Keratinocyte (primary cell): ENCODE measurements at regions not wholly inside any gene's neighbourhood (a gene's known extent, or its start where the extent isn't known, plus 50 kb on each side); places are given as distances from the start of the nearest gene placed in this dataset.

Source experiments
- DNase-seq: peaks from one replicate; pipeline ENCODE4 v3.0.0-alpha.2; 2011; ENCODE audit warnings: low read depth, missing footprints, low spot score
- FAIRE-seq: peaks from 2 replicates; lab custom pipeline; 2011; peaks lifted over from hg19 to GRCh38; lab: Jason Lieb, UNC
- H2AFZ ChIP-seq: 2 replicates; pipeline ENCODE4 v1.6.0; 2012; ENCODE audit warnings: low read length, control low read depth, inconsistent platforms; ENCODE audit not compliant: control insufficient read depth
- H3K27ac ChIP-seq: 2 replicates; pipeline ENCODE4 v1.5.1; 2011; ENCODE audit warnings: low read length; ENCODE audit not compliant: control insufficient read depth, insufficient read depth
- H3K27me3 ChIP-seq: 3 replicates; pipeline ENCODE4 v1.6.0; 2011; ENCODE audit warnings: low read length; ENCODE audit not compliant: control insufficient read depth, insufficient read depth; ENCODE audit errors: extremely low read depth
- H3K36me3 ChIP-seq, 2 experiments: 2 replicates in 1 of 2; 3 replicates in 1 of 2; pipeline ENCODE4 v1.5.1; 2011; ENCODE audit warnings: low read length in 2 of 2, mild to moderate bottlenecking in 1 of 2; ENCODE audit not compliant: control insufficient read depth in 2 of 2, insufficient read depth in 2 of 2; ENCODE audit errors: extremely low read depth in 1 of 2
- H3K4me1 ChIP-seq: 3 replicates; pipeline ENCODE4 v1.5.1; 2011; ENCODE audit warnings: low read length; ENCODE audit not compliant: control insufficient read depth, insufficient read depth; ENCODE audit errors: extremely low read depth
- H3K4me2 ChIP-seq: 3 replicates; pipeline ENCODE4 v1.6.0; 2011; ENCODE audit warnings: low read depth, low read length; ENCODE audit not compliant: control insufficient read depth, insufficient read depth; ENCODE audit errors: extremely low read depth
- H3K4me3 ChIP-seq, 3 experiments: fragments of 200-600 bp in 1 of 3; sonication (generic) in 1 of 3; 2 replicates in 2 of 3; 3 replicates in 1 of 3; pipeline ENCODE4 v1.5.1; 2011 to 2016; ENCODE audit warnings: low read length in 3 of 3, mild to moderate bottlenecking in 3 of 3, control low read depth in 2 of 3, inconsistent platforms in 1 of 3, low read depth in 1 of 3, mixed read lengths in 1 of 3, mixed run types in 1 of 3, moderate library complexity in 1 of 3; ENCODE audit not compliant: control insufficient read depth in 2 of 3, insufficient read depth in 2 of 3; ENCODE audit errors: extremely low read depth in 1 of 3
- H3K79me2 ChIP-seq: 2 replicates; pipeline ENCODE4 v1.6.0; 2012; ENCODE audit warnings: low read length; ENCODE audit not compliant: control insufficient read depth, insufficient read depth
- H3K9ac ChIP-seq: 3 replicates; pipeline ENCODE4 v1.6.0; 2011; ENCODE audit warnings: low read length; ENCODE audit not compliant: control insufficient read depth, insufficient read depth; ENCODE audit errors: extremely low read depth
- H3K9me1 ChIP-seq: 3 replicates; pipeline ENCODE4 v1.6.0; 2011; ENCODE audit warnings: low read length; ENCODE audit not compliant: control insufficient read depth, insufficient read depth; ENCODE audit errors: extremely low read depth
- H3K9me3 ChIP-seq: 2 replicates; pipeline ENCODE4 v1.5.1; 2012; ENCODE audit warnings: low read depth, low read length; ENCODE audit not compliant: control insufficient read depth
- H4K20me1 ChIP-seq: 3 replicates; pipeline ENCODE4 v1.6.0; 2011; ENCODE audit warnings: low read length; ENCODE audit not compliant: control insufficient read depth, insufficient read depth; ENCODE audit errors: extremely low read depth
- EZH2 ChIP-seq: IDR thresholded peaks from one replicate; pipeline ENCODE4 v1.6.1; 2012; ENCODE audit warnings: inconsistent platforms, mild to moderate bottlenecking, low read length, moderate library complexity
- dilution Hi-C: fragments of 300-500 bp; cut with MboI; formaldehyde crosslinking; loops from one replicate; pipeline ENCODE4 v1.7.0; 2020; ENCODE audit warnings: low sequenced_read_pairs; ENCODE audit not compliant: extremely low pct_ligation_motif_present
- TF ChIP-seq, protein P1 (sequence below), 3 experiments: IDR thresholded peaks in 1 of 3; conservative IDR thresholded peaks in 1 of 3; optimal IDR thresholded peaks in 1 of 3; 2 replicates in 2 of 3; 3 replicates in 1 of 3; pipeline versions ENCODE3 to v1.5.1; 2011; ENCODE audit warnings: low read length in 3 of 3, mild to moderate bottlenecking in 3 of 3, moderate library complexity in 2 of 3, control low read depth in 1 of 3, inconsistent platforms in 1 of 3; ENCODE audit not compliant: insufficient read depth in 2 of 3; ENCODE audit errors: extremely low read depth in 1 of 3

- dilution Hi-C loops: no loop called here
- Histone ChIP-seq H3K79me2 (no peaks in the 10 kb centered on the region), H3K9me3 (no peaks in the 10 kb centered on the region), H3K4me1 (no peaks in the 10 kb centered on the region), H3K27ac (no peak overlapping the region), H3K4me3 (no peak overlapping the region), H2AFZ (no peak overlapping the region), H3K27me3 (peaks cover 10% of the 10 kb centered on the region), H3K4me2 (no peak overlapping the region), H3K9me1 (no peaks in the 10 kb centered on the region), H3K36me3 (no peaks in the 10 kb centered on the region), H4K20me1 (no peaks in the 10 kb centered on the region), H3K9ac (no peak overlapping the region)
- no peak for TF ChIP-seq EZH2
- TF ChIP-seq, protein P1, sequence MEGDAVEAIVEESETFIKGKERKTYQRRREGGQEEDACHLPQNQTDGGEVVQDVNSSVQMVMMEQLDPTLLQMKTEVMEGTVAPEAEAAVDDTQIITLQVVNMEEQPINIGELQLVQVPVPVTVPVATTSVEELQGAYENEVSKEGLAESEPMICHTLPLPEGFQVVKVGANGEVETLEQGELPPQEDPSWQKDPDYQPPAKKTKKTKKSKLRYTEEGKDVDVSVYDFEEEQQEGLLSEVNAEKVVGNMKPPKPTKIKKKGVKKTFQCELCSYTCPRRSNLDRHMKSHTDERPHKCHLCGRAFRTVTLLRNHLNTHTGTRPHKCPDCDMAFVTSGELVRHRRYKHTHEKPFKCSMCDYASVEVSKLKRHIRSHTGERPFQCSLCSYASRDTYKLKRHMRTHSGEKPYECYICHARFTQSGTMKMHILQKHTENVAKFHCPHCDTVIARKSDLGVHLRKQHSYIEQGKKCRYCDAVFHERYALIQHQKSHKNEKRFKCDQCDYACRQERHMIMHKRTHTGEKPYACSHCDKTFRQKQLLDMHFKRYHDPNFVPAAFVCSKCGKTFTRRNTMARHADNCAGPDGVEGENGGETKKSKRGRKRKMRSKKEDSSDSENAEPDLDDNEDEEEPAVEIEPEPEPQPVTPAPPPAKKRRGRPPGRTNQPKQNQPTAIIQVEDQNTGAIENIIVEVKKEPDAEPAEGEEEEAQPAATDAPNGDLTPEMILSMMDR (optimal IDR thresholded peaks at IDR 0.05 in 1 of 3, IDR thresholded peaks at IDR 0.05 in 1 of 3, conservative IDR thresholded peaks at IDR 0.05 in 1 of 3; ENCODE audit: extremely low read depth in 1 of 3, insufficient read depth in 2 of 3, low read length in 3 of 3): no peak
- DNase-seq: no peak
- no peak for FAIRE-seq
Observed at GRCh38 chr6:99096170-99096569, 148.4 kb upstream of the FBXL4 start.

DNA sequence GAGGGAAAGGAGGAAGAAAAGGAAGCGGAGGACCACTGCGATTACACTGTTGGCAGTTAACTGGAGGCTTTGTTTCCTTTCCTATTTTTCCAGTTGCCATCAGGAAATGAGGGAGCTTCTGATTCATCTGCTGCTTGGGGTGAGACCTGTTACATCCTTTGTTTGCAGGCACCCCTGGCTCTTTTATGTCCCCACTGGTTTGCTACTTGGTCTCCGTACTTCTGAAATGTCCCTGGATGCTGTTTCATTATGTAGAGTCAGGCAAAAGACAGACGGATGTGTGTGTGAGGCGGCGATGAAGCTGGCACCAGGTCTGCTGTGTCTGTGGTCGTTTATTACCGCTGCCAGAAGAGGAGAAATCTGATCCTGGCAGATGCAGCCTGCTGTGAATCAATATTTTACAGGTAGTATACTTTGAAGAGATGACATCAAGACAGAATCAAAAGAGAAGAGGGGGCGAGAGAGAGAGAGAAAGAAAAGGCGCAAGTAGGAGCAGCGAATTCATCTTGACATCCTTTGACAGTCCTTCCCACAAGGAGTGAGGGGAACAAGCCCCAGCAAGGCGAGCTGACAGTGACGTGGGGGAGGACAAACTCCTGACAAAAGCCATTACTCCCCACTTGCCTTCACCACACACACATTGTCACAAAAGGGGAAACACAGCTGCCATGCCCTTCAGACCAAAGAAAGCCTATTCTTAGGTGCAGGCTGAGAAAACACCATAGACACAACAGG, 145.9 kb upstream of the FBXL4 start:
- no peak for DNase-seq
- Histone ChIP-seq H3K9ac (no peak overlapping the region), H3K27me3 (peaks cover 10% of the 10 kb centered on the region), H3K27ac (no peak overlapping the region), H3K4me1 (no peaks in the 10 kb centered on the region), H2AFZ (no peak overlapping the region), H3K4me3 (no peak overlapping the region), H4K20me1 (no peaks in the 10 kb centered on the region), H3K36me3 (no peaks in the 10 kb centered on the region), H3K79me2 (no peaks in the 10 kb centered on the region), H3K4me2 (no peak overlapping the region), H3K9me1 (no peaks in the 10 kb centered on the region), H3K9me3 (no peaks in the 10 kb centered on the region)
- FAIRE-seq: no peak
- dilution Hi-C loops: no loop called here
- TF ChIP-seq, protein P1 (optimal IDR thresholded peaks at IDR 0.05 in 1 of 3, IDR thresholded peaks at IDR 0.05 in 1 of 3, conservative IDR thresholded peaks at IDR 0.05 in 1 of 3; ENCODE audit: extremely low read depth in 1 of 3, insufficient read depth in 2 of 3, low read length in 3 of 3): no peak
- TF ChIP-seq EZH2: no peak
